GM21528 (cell line): ENCODE measurements at regions not wholly inside any gene's neighbourhood (a gene's known extent, or its start where the extent isn't known, plus 50 kb on each side); places are given as distances from the start of the nearest gene placed in this dataset.
"Not testable (repeated sequence)": the region's sequence is repeated elsewhere in the genome, so short reads cannot be mapped to it uniquely, and the experiment has no call there.

Source experiments
- ATAC-seq: cut with Tn5 transposase; IDR thresholded peaks from one replicate; pipeline ENCODE4 v1.9.1; 2021; ENCODE audit warnings: mild to moderate bottlenecking, moderate library complexity; ENCODE audit not compliant: unreplicated experiment, low FRiP score

DNA sequence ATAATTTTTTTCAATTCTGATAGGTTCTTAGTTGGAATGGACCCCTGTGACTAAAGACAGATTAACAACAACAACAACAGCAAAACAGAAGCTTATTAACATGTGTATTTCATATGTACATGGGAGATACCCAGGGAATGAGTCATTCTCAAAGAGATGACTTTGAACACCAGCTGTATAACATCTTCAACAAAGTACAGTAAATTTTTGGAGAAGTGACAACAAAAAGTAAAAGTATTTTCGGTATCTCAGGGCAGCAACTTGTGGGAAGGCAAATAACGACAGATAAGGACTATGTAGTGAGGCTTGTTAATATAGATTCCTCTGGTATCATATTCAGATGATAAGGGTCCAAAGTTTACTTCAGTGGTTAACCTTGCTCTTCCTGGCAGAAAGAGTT is 573.4 kb upstream of the RAG2 start:
- ATAC-seq: no peak

- ATAC-seq: no peak
Measured at GRCh38 chr11:37170311-37170710, 572.3 kb upstream of the RAG2 start.

DNA sequence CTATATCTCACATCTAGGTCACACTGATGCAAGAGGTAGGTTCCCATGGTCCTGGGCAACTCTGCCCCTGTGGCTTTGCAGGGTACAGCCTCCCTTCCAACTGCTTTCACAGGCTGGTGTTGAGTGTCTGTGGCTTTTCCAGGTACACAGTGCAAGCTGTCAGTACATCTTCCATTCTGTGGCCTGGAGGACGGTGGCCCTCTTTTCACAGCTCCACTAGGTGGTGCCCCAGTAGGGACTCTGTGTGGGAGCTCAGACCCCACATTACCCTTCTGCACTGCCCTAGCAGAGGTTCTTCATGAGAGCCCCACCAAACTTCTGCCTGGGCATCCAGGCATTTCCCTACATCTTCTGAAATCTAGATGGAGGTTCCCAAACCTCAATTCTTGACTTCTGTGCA is 547.4 kb upstream of the RAG2 start:
- not testable (repeated sequence) for ATAC-seq

GRCh38 chr11:37142591-37142990 is 544.6 kb upstream of the RAG2 start:
- ATAC-seq: no peak

DNA sequence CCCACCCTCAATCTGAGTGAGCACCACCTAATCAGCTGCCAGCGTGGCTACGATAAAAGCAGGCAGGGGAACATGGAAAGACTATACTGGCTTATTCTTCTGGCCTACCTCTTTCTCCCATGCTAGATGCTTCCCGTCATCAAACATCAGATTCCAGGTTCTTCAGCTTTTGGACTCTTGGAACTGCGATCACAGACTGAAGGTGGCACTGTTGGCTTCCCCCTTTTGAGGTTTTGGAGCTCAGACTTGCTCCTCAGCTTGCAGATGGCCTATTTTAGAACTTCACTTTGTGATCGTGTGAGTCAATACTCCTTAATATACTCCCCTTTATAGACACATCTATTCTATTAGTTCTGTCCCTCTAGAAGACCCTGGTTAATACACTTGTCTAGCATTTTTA is 543.7 kb upstream of the RAG2 start:
- no peak for ATAC-seq

DNA sequence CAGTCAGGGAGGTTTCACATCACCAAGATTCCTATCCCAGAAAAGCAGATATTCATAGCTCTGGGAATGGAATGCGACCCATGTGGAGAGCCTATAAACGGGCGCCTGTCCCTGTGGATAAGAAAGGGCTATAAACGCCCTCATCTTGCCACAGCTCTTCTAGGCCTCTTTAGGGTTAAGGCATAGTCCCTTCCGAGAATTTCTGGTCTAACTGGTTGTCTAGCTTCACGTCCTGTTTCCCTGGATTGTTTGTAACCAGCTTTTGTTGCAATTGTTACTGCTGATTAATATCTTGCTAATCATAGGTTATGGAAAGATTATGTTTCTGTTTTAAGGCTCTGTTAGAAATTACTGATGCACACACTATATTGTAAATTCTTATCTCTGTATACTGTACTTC is 537.6 kb upstream of the RAG2 start:
- not testable (repeated sequence) for ATAC-seq

- no peak for ATAC-seq
Measured at GRCh38 chr11:37134637-37135036, 536.6 kb upstream of the RAG2 start.

DNA sequence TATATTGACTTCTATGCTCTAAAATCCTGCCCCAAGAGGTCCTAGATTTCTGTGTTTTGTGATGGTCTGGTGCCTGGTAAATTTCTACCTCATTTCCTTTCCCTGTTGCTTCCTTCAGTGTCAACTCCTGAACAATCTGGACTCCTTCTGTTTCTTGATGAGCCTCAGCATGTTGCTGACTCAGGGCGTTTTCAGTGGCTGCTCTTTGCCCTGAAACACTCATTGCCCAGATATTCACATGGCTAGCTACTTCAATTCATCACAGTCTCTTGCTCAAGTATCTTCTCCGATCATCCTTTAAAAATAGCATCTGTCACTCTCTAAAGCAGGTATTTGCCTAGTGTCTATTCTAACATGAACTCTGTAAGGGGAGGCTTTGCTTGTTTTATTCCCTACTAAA is 526.3 kb upstream of the RAG2 start:
- ATAC-seq: no peak

DNA sequence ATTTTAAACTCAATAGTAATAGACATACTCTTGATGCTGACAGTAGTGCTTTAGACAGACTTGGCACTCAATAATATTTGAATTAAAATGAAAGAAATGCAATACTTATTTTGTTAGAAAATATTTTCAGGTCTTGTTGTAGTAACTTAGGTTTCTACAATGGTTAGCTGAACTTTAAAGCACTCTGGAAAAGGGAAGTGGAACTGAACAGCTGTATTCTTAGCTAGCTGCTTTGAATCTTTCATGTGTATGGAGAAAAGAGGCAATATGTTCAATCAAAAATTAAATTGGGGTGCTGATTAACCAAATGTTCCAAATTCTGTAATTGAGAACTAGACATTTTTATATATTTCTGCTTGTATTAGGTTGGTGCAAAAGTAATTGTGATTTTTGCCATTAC is 517.9 kb upstream of the RAG2 start:
- no peak for ATAC-seq

GRCh38 chr11:37110385-37110784 is 512.3 kb upstream of the RAG2 start:
- ATAC-seq: no peak

DNA sequence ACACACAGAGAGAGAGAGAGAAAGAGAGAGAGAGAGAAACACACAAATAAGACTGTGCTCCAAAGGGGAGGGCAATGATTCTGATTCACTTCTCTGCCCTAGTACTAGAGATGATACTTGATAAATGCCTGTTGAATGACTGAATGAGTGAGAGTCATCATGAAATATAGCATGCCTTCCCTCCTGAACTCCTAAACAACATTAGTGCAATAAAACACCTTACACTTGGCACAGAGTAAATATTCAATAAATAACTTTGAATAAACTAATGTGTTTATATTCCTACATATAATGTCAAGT is 511.2 kb upstream of the RAG2 start:
- ATAC-seq: no peak

DNA sequence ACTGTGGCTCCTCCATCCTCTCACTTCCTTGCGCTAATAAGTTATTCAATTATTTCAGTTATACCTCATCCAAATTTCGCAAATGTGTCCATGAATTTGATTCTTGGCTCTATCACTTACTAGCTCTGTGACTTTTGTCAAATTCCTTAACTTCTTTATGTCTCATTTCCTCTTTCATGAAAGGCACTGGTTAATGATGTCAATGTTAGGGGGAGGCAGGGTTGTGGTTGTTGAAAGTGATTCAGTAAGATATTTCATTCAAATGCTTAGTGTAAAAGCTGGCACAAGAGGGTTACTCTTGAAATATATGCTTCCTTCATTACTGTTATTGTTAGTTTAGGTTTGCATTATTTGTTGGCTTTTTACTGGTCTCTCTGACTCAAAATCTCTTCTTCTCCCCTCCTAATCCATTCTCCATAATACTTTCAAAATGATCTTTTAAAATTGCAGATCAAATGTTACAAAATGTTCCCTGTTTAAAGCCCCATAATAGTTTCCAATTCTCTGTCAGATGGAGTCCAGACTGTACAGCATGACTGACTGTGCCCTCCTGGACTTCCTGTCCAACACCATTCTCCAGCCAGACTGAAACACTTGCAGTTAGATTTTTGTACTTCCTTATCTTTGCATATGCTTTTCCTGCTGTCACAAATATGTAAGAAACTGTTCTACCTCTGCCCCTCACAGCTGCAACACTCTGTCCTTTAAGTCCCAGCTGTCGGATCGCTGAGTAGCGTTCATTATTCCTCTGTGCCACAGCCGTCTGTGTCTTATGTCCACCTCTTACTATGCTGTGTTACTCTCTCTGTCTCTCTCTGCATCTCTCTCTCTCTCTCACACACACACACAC is 510.6 kb upstream of the RAG2 start:
- ATAC-seq: no peak

DNA sequence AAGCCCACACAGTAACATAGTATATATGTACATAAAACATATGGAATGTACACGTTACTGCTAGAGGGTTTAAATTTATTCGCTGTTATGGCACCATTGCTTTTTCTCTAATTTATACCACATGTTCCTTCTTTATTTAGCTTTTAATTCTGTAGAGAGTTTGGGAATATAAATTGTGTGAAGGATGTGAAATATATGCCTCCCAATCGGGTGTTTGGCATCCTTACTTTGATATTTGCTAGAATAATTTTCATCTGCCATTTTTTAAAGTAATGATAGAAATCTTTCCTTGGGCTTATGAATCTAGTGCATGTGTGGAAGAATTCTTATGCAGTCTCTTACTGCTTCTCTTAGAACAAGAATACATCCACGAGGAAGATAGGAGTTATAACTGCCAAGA is 509.8 kb upstream of the RAG2 start:
- no peak for ATAC-seq

GRCh38 chr11:37107415-37107814 is 509.4 kb upstream of the RAG2 start:
- no peak for ATAC-seq

DNA sequence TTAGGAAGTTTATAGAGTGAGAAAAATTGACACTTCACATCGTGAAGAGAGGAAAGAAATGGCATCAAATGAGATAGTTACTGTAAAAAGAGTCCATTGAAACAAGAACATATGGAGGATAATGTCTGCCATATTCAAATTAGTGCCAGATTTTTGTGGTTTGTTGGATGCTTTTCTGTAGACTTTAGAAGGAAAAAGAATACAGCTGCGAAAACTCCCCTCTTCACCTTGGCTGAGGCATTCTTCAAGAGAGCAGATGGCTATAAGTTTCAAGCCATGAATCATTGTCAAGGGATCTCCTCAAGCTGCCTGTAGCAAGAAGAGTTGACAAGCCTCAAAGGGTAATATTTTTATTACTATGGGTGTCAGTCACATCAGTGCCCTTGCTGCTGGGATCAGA is 507.4 kb upstream of the RAG2 start:
- no peak for ATAC-seq

GRCh38 chr11:37104380-37104779 is 506.3 kb upstream of the RAG2 start:
- ATAC-seq: no peak

GRCh38 chr11:37100008-37100407 is 502.0 kb upstream of the RAG2 start:
- ATAC-seq: no peak

GRCh38 chr11:37092487-37092886 is 494.5 kb upstream of the RAG2 start:
- ATAC-seq: no peak

DNA sequence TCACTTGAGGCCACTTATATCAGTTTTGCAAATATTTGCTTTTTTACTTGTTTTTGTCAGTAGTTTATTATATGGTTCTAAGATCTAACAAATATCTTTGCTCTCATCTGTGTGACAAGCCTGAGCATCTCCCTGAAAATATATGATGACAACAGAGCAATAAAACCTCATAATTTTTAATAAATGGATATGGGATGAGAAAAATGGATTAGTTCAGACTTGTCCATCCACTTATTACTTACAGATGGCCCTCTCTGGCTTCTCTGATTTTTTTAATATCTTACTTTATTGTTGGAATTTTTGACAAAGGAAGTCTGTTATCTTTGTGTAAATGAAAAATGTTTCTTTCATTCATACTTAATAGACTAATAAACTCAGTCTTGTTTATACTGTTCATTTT is 491.4 kb upstream of the RAG2 start:
- no peak for ATAC-seq

DNA sequence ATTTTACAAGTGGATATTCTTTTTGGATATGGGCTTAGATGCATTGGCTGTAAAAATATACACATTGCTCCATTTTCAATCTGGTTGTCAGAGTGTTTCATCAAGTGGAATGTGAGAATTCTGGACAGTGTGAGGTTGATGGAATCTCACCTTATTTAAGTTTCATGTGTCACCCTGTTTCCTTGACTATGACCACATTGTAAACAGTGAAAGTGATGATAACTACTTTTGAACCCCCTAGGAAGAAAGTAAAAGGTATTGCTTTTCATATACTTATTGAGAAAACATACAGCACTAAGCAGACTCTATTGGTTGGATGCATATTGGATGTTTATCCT is 490.5 kb upstream of the RAG2 start:
- no peak for ATAC-seq

DNA sequence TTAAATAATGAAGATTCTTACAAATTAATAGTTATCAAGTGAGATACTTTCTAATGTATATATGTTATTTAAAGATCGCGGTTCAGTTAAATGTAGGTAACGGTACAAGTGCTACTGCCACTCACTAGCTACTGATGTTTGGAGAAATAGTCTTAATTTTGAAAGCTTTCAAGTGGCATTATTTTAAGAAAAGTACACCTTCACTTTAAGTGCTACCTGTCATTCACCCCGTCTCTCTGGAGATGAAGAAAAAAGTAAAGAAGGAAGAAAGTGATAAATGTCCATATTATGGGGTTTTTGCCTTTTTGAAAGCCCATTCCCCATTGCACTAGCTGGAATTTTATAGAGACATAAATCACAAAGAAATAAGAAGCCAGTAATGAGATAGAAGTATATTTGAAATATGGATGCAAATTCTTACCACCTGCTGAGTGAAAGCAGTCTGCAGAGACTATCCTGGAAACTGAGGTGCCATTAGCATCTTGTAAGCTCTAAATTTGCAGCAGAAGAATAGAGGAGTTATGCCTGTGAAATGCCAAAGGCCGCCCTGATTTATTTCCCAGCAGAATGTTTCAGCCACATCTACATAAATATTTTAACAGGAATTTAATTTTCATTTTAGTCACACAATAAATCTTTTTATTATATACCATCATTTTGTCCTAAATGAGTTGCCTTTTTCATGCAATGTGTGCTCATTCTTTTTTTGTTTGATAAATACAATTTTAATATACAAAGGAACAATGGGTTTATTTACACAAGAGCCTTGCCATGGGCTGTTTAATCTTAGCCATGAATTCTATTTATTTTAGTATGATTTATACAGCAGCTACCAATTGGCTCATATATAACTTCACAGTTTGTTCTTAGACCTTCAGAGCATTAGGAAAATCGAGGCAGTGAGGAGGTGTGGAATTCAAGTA is 489.9 kb upstream of the RAG2 start:
- no peak for ATAC-seq

DNA sequence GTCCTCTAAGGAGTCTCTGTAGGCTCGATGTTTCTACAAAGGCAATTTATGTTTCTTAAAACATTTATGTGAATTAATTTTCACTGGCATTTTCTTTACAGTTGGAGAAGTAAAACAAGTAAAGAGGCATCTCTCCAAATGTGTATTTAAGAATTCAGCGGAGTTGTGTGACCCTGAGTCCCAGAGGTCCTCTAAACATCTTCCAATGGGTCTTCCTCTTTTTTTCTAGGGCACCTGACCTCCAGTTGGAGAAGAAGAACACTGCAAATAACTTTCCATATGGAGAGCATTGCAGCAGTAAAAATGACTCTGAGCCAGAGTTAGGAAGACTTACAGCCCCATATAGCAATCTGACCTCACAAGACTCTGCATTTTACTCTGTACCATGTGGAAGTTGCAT is 480.5 kb upstream of the RAG2 start:
- no peak for ATAC-seq
